Retinal pigment epithelial cell (primary cell): ENCODE measurements at regions not wholly inside any gene's neighbourhood (a gene's known extent, or its start where the extent isn't known, plus 50 kb on each side); places are given as distances from the start of the nearest gene placed in this dataset.
A peak's percentile ranks its signal among the peaks of the same experiment; 100 is the strongest.

ENCODE experiments used
- DNase-seq: peaks from one replicate; pipeline ENCODE4 v3.0.0-alpha.2; 2010; ENCODE audit warnings: low read depth
- H3K4me3 ChIP-seq: 2 replicates; pipeline ENCODE4 v1.5.1; 2011; ENCODE audit warnings: mild to moderate bottlenecking, low read length, control low read depth, moderate library complexity
- CTCF ChIP-seq: conservative IDR thresholded peaks from 2 replicates; pipeline ENCODE4 v1.5.1; 2011; ENCODE audit warnings: low read depth, low read length, control low read depth, inconsistent platforms

GRCh38 chr2:161030260-161031063 is 129.8 kb upstream of the TANK start:
- DNase-seq: peak; percentile 71
- TF ChIP-seq CTCF: no peak
- no peak overlapping the region for H3K4me3 ChIP-seq

GRCh38 chr2:161031511-161031910 is 128.7 kb upstream of the TANK start:
- H3K4me3 ChIP-seq: no peak overlapping the region
- TF ChIP-seq CTCF: no peak
- no peak for DNase-seq

GRCh38 chr2:161032635-161033034 is 127.6 kb upstream of the TANK start:
- DNase-seq: no peak
- no peak for TF ChIP-seq CTCF
- H3K4me3 ChIP-seq: no peak overlapping the region

GRCh38 chr2:161033059-161033660 is 127.1 kb upstream of the TANK start:
- TF ChIP-seq CTCF: no peak
- DNase-seq: no peak
- H3K4me3 ChIP-seq: no peak overlapping the region

- TF ChIP-seq CTCF: no peak
- DNase-seq: no peak
These were observed 123.3 kb upstream of the TANK start for GRCh38 chr2:161036926-161037325.

GRCh38 chr2:161039071-161039470 is 121.2 kb upstream of the TANK start:
- DNase-seq: no peak
- no peak overlapping the region for H3K4me3 ChIP-seq
- TF ChIP-seq CTCF: no peak

More at GRCh38 chr2:161036926-161037325, 123.3 kb upstream of the TANK start:
- H3K4me3 ChIP-seq: no peak overlapping the region

- no peak for DNase-seq
- no peak for TF ChIP-seq CTCF
- no peak overlapping the region for H3K4me3 ChIP-seq
These were observed 118.9 kb upstream of the TANK start for GRCh38 chr2:161041356-161041755.
